ENCODE measurements at regions not wholly inside any gene's neighbourhood (a gene's known extent, or its start where the extent isn't known, plus 50 kb on each side); places are given as distances from the start of the nearest gene placed in this dataset.

DNA sequence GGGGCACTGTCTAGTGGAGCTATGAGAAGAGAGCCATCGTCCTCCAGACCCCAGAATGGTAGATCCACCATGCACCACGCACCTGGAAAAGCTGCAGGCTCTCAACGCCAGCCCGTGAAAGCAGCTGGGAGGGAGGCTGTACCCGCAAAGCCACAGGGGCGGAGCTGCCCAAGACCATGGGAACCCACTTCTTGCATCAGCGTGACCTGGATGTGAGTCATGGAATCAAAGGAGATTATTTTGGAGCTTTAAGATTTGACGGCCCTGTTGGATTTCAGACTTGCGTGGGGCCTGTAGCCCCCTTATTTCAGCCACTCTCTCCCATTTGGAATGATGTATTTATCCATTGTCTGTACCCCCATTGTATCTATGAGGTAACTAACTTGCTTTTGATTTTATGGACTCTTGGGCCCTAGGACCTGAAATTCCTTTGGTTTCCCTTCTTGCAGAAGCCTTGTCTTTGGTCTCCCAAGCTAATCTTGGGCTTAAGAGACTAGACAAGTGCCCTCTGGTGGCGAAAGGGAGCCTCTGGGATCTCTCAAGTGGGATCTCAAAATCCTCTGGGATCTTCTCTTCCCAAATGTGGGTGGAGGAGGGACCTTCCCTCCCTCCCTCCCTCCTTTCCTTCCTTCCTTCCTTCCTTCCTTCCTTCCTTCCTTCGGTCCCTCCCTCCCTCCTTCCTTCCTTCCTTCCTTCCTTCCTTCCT, 58.2 kb upstream of the HAPSTR1 start:
- no peak for TF ChIP-seq EZH2phosphoT487 (IDR thresholded peaks at IDR 0.05; ENCODE audit: borderline replicate concordance, low read length)
- TF ChIP-seq, protein P1, sequence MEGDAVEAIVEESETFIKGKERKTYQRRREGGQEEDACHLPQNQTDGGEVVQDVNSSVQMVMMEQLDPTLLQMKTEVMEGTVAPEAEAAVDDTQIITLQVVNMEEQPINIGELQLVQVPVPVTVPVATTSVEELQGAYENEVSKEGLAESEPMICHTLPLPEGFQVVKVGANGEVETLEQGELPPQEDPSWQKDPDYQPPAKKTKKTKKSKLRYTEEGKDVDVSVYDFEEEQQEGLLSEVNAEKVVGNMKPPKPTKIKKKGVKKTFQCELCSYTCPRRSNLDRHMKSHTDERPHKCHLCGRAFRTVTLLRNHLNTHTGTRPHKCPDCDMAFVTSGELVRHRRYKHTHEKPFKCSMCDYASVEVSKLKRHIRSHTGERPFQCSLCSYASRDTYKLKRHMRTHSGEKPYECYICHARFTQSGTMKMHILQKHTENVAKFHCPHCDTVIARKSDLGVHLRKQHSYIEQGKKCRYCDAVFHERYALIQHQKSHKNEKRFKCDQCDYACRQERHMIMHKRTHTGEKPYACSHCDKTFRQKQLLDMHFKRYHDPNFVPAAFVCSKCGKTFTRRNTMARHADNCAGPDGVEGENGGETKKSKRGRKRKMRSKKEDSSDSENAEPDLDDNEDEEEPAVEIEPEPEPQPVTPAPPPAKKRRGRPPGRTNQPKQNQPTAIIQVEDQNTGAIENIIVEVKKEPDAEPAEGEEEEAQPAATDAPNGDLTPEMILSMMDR (conservative IDR thresholded peaks at IDR 0.05; ENCODE audit: low read depth, low read length), result peak; percentile 55
- TF ChIP-seq EZH2 (IDR thresholded peaks at IDR 0.05; ENCODE audit: low read length, unreplicated experiment), result no peak

Measured in PC-3 (cell line).